ENCODE measurements at regions not wholly inside any gene's neighbourhood (a gene's known extent, or its start where the extent isn't known, plus 50 kb on each side); places are given as distances from the start of the nearest gene placed in this dataset.

DNA sequence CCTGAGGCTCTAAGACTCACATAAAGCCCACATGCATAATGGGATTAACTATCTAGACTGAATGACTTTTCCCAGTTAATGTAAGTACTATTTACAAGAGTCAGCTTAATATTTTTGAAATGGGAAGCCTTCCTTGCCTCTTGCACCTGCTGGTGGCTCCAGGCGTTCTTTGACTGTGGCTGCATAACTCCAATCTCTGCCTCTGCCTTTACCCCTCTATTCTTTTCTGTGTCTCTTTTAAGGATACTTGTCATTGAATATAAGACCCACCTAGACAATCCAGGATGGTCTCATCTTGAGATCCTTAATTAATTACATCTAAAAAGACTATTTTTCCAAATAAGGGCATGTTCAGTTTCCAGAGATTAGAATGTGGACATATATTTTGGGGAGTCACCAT is 66.9 kb upstream of the PCED1B start:
- 100% methylated on average over 1 of the region's 1 CpG for WGBS (ENCODE audit: insufficient coverage, low lambda C conversion rate)
- H3K4me1 ChIP-seq (ENCODE audit: control insufficient read depth, insufficient read depth, low read length): no peaks in the 10 kb centered on the region
- no peaks in the 10 kb centered on the region for H3K9me3 ChIP-seq (ENCODE audit: control insufficient read depth, low read depth, low read length)
- no peaks in the 10 kb centered on the region for H3K36me3 ChIP-seq (ENCODE audit: control insufficient read depth, insufficient read depth, low read length)
- no peak overlapping the region for H3K4me3 ChIP-seq (ENCODE audit: low read length)
- H3K27ac ChIP-seq (ENCODE audit: low read length): no peak overlapping the region
- no peak for DNase-seq
- no peaks in the 10 kb centered on the region for H3K27me3 ChIP-seq (ENCODE audit: control insufficient read depth, insufficient read depth, low read length)

DNA sequence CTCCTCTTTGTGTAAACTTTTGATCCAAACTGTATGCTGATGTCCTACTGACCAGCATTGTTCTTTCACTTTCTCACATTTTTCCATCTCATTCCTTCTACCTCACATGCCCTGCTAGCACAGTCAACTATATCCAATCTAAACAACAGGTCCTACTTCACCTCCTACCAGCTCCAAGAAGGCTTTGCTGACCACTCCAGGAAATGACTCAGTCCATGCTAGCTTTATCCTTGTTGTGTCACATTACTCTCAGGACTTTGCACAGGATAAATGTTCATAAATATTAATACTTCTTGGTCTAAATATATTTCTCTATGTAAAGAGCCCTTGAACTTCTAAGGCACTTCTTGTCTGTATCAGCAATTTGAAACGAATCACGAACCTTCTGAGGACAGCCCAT is 64.9 kb upstream of the PCED1B start:
- Histone ChIP-seq H3K4me3 (ENCODE audit: low read length) (no peak overlapping the region), H3K4me1 (ENCODE audit: control insufficient read depth, insufficient read depth, low read length) (no peaks in the 10 kb centered on the region), H3K27me3 (ENCODE audit: control insufficient read depth, insufficient read depth, low read length) (peaks cover 10% of the 10 kb centered on the region), H3K27ac (ENCODE audit: low read length) (no peak overlapping the region), H3K36me3 (ENCODE audit: control insufficient read depth, insufficient read depth, low read length) (no peaks in the 10 kb centered on the region), H3K9me3 (ENCODE audit: control insufficient read depth, low read depth, low read length) (no peaks in the 10 kb centered on the region)
- 100% methylated on average over 1 of the region's 2 CpGs for WGBS (ENCODE audit: insufficient coverage, low lambda C conversion rate)
- DNase-seq: no peak

DNA sequence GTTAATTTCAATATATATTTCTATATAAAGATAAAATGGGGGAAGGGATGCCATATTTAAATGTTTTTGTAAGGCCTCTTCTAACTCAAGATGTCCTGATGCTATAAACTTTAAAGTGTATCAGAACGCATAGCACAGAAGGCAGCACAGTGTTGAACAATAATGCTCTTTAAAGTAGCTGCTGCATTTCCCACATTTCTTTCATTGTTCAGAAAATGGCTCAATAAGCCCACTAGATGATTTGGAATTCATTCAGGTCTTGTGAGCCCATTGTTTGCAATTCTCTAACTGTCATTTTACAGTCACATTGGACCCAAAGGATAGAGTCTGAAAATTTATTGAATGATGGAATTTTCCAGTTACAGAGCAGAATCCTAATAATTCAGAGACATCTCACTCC is 64.0 kb upstream of the PCED1B start:
- Histone ChIP-seq H3K9me3 (ENCODE audit: control insufficient read depth, low read depth, low read length) (no peaks in the 10 kb centered on the region), H3K4me1 (ENCODE audit: control insufficient read depth, insufficient read depth, low read length) (no peaks in the 10 kb centered on the region), H3K27me3 (ENCODE audit: control insufficient read depth, insufficient read depth, low read length) (peaks cover 10% of the 10 kb centered on the region), H3K36me3 (ENCODE audit: control insufficient read depth, insufficient read depth, low read length) (no peaks in the 10 kb centered on the region), H3K27ac (ENCODE audit: low read length) (no peak overlapping the region), H3K4me3 (ENCODE audit: low read length) (no peak overlapping the region)
- no peak for DNase-seq
- WGBS (ENCODE audit: insufficient coverage, low lambda C conversion rate): 100% methylated on average over 1 of the region's 1 CpG

DNA sequence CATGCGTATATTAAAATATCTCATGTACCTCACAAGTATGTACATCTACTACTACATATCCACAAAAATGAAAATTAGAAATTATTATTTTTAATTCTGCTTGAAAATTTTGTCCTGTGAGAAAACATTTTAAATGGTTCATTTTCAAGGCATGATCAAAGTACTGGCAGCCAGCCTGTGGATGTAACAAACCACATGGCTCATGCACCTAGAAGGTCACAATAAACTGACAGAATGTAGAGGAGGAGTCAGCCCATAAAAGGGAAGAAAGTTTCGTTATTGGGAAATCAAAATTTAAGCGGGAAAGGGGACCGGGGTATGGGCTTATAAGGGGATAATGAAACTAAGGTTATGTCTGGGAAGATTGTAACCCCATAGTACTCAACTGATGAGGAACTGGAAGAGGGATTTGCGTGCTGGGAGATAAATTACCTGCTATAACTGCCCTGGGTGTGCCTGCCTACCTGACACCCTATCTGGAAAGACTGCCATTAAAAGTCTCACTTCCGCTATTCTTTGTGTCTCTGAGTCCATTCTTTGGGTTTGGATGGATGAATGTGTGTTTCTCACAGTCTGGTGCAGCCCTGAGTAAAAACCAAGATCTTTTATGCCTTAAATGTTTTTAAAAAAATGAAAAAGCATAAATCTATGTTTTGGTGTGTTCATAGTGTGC is 62.2 kb upstream of the PCED1B start:
- 88% methylated on average over 3 of the region's 6 CpGs for WGBS (ENCODE audit: insufficient coverage, low lambda C conversion rate)
- Histone ChIP-seq H3K27ac (ENCODE audit: low read length) (no peak overlapping the region), H3K36me3 (ENCODE audit: control insufficient read depth, insufficient read depth, low read length) (no peaks in the 10 kb centered on the region), H3K4me3 (ENCODE audit: low read length) (no peak overlapping the region), H3K4me1 (ENCODE audit: control insufficient read depth, insufficient read depth, low read length) (no peaks in the 10 kb centered on the region), H3K9me3 (ENCODE audit: control insufficient read depth, low read depth, low read length) (no peaks in the 10 kb centered on the region), H3K27me3 (ENCODE audit: control insufficient read depth, insufficient read depth, low read length) (peaks cover 10% of the 10 kb centered on the region)
- DNase-seq: no peak

DNA sequence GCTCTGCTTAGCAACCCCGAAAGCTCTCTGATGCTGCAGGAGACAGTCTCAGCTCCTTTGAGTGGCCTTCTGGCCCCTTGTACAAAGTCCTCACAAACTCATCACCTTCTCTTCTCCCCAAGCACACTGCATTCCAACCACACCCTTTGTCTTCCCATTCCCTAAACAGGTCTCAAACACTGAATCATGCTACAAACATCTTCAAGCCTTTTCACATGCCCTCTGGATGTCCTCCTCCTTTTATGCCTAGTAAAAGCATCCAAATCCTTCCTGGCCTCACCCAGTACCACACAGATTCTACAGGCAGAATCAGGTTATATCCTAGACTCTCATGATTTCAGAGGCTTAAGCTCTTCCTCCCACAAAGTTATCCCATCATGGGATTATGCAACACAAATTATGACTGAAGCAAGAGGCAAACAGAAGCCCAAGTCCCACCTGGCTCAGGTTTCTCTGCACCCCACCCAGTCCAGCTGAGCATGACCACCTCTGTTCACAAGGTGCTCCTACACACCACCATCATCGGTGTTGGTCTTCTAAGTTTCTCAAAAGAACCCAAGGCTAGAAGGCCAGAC is 61.4 kb upstream of the PCED1B start:
- WGBS (ENCODE audit: insufficient coverage, low lambda C conversion rate): 80% methylated on average over 1 of the region's 2 CpGs
- no peak overlapping the region for H3K4me3 ChIP-seq (ENCODE audit: low read length)
- H3K27ac ChIP-seq (ENCODE audit: low read length): no peak overlapping the region
- no peaks in the 10 kb centered on the region for H3K4me1 ChIP-seq (ENCODE audit: control insufficient read depth, insufficient read depth, low read length)
- no peaks in the 10 kb centered on the region for H3K36me3 ChIP-seq (ENCODE audit: control insufficient read depth, insufficient read depth, low read length)
- no peak for DNase-seq
- peaks cover 10% of the 10 kb centered on the region for H3K27me3 ChIP-seq (ENCODE audit: control insufficient read depth, insufficient read depth, low read length)
- H3K9me3 ChIP-seq (ENCODE audit: control insufficient read depth, low read depth, low read length): no peaks in the 10 kb centered on the region

DNA sequence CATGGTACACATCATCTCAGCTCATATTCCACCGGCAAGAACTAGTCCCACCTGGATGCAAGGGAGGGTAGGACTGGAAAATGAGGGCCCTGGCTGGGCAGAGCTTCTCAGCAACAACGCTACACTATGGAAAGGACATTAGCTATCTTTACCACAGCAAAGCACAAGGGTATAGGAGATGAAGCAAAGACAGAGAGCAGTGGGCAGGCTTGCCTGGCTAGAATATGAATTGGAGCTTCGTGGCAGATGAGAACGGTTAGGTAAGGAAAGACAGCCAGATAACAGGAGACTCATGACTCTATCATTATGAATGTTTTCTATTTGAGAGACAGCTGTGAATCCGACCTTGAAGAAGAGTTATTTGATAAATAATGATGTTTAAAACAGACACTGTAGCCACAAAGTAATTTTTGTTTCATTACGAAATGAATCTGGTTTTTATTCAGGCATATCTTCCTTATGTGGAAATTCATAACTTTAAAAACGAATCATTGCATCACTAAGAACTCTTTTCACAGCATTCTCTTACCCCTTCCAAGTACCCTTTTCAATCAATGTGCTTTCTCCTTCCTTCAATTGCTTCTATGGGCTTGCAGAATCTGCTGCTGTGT is 59.1 kb upstream of the PCED1B start:
- no peak overlapping the region for H3K27ac ChIP-seq (ENCODE audit: low read length)
- H3K4me3 ChIP-seq (ENCODE audit: low read length): no peak overlapping the region
- DNase-seq: no peak
- H3K9me3 ChIP-seq (ENCODE audit: control insufficient read depth, low read depth, low read length): no peaks in the 10 kb centered on the region
- no peaks in the 10 kb centered on the region for H3K4me1 ChIP-seq (ENCODE audit: control insufficient read depth, insufficient read depth, low read length)
- H3K27me3 ChIP-seq (ENCODE audit: control insufficient read depth, insufficient read depth, low read length): peaks cover 10% of the 10 kb centered on the region
- no peaks in the 10 kb centered on the region for H3K36me3 ChIP-seq (ENCODE audit: control insufficient read depth, insufficient read depth, low read length)
- WGBS (ENCODE audit: insufficient coverage, low lambda C conversion rate): 73% methylated on average over 2 of the region's 7 CpGs

DNA sequence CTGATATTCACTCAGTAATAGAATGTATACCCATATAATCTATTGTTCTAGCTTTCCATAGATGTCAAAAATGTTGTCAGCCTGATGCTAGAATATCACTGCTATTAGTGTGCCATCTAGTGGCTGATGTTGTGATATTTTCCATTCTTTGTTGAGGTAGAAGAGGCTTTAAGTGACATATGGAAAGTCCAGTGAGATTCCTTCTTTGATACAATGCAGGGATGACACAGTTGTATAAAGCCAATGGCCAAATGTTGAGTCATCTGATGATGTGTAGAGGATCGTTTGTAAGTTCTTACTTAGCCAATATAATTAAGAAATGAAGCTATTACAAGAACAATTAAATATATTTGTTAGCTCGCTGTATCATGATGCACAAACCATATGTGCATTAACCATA is 58.1 kb upstream of the PCED1B start:
- Histone ChIP-seq H3K9me3 (ENCODE audit: control insufficient read depth, low read depth, low read length) (no peaks in the 10 kb centered on the region), H3K4me3 (ENCODE audit: low read length) (no peak overlapping the region), H3K4me1 (ENCODE audit: control insufficient read depth, insufficient read depth, low read length) (no peaks in the 10 kb centered on the region), H3K27me3 (ENCODE audit: control insufficient read depth, insufficient read depth, low read length) (peaks cover 10% of the 10 kb centered on the region), H3K27ac (ENCODE audit: low read length) (no peak overlapping the region), H3K36me3 (ENCODE audit: control insufficient read depth, insufficient read depth, low read length) (no peaks in the 10 kb centered on the region)
- DNase-seq: peak in 1 of 2 donors; percentile 31
- no CpG with 5 or more reads among the region's 2 CpGs for WGBS (ENCODE audit: insufficient coverage, low lambda C conversion rate)

DNA sequence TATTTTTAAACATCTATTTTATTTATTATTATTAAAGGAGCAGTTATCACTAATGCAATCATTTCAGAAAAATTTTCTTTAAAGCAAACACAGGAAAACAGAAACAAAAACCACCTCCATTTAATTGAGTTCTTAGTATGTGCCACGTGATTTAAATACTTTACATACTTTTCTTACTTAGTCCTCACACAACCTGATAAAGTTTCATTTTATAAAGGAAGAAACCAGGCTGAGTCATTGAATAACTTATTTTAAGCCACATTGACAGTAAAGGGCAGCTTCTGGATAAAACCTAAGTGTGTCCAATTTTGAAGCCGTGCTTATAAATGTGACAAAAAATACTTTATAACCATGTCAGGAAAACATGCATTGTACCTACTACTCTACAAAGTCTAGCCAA is 57.1 kb upstream of the PCED1B start:
- Histone ChIP-seq H3K4me1 (ENCODE audit: control insufficient read depth, insufficient read depth, low read length) (no peaks in the 10 kb centered on the region), H3K9me3 (ENCODE audit: control insufficient read depth, low read depth, low read length) (no peaks in the 10 kb centered on the region)
- no peak for DNase-seq

DNA sequence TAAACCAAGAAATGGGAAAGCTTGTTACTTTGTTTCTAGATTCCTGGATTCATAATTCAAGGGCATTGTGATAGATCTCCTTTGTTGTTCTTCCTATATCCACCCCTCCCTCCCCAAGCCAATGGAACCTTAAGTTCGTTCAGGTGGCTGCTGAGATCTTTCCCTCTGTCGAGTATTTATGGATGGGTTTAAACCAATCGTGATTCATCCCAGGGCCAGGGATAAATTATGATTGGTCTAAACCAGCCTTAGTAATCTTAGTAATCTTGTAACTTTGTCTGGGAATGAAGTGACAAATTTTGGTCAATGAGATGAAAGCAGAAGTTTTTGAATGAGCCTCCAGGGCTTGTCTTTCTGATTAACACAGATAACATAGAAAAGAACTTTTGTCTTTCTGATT is 56.1 kb upstream of the PCED1B start:
- H3K36me3 ChIP-seq (ENCODE audit: control insufficient read depth, insufficient read depth, low read length): no peaks in the 10 kb centered on the region
- no peak for DNase-seq
- H3K27me3 ChIP-seq (ENCODE audit: control insufficient read depth, insufficient read depth, low read length): peaks cover 5% of the 10 kb centered on the region
- H3K4me3 ChIP-seq (ENCODE audit: low read length): no peak overlapping the region
- no peak overlapping the region for H3K27ac ChIP-seq (ENCODE audit: low read length)
- no peaks in the 10 kb centered on the region for H3K9me3 ChIP-seq (ENCODE audit: control insufficient read depth, low read depth, low read length)
- H3K4me1 ChIP-seq (ENCODE audit: control insufficient read depth, insufficient read depth, low read length): no peaks in the 10 kb centered on the region
- WGBS (ENCODE audit: insufficient coverage, low lambda C conversion rate): 80% methylated on average over 1 of the region's 3 CpGs

More for the DNA sequence above, 57.1 kb upstream of the PCED1B start:
- WGBS (ENCODE audit: insufficient coverage, low lambda C conversion rate): 43% methylated on average over 1 of the region's 2 CpGs
- Histone ChIP-seq H3K27me3 (ENCODE audit: control insufficient read depth, insufficient read depth, low read length) (peaks cover 10% of the 10 kb centered on the region), H3K27ac (ENCODE audit: low read length) (no peak overlapping the region), H3K36me3 (ENCODE audit: control insufficient read depth, insufficient read depth, low read length) (no peaks in the 10 kb centered on the region), H3K4me3 (ENCODE audit: low read length) (no peak overlapping the region)

DNA sequence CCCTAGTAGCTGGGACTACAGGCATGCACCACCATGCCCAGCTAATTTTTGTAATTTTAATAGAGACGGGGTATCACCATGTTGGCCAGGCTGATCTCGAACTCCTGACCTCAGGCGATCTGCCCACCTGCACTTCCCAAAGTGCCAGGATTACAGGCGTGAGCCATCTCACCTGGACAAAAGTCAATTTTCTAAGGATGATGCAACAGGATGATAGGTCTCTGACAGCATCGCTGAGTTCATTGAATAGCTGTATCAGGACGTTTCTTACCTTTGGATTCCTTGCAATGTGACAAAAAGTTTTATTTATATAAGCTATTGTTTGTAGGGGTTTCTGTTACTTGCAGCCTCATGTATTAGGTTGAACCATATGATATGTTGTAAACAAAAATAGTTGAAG is 55.5 kb upstream of the PCED1B start:
- DNase-seq: no peak
- Histone ChIP-seq H3K4me3 (ENCODE audit: low read length) (no peak overlapping the region), H3K9me3 (ENCODE audit: control insufficient read depth, low read depth, low read length) (no peaks in the 10 kb centered on the region), H3K27ac (ENCODE audit: low read length) (no peak overlapping the region), H3K27me3 (ENCODE audit: control insufficient read depth, insufficient read depth, low read length) (no peaks in the 10 kb centered on the region), H3K4me1 (ENCODE audit: control insufficient read depth, insufficient read depth, low read length) (no peaks in the 10 kb centered on the region), H3K36me3 (ENCODE audit: control insufficient read depth, insufficient read depth, low read length) (no peaks in the 10 kb centered on the region)
- no CpG with 5 or more reads among the region's 6 CpGs for WGBS (ENCODE audit: insufficient coverage, low lambda C conversion rate)

DNA sequence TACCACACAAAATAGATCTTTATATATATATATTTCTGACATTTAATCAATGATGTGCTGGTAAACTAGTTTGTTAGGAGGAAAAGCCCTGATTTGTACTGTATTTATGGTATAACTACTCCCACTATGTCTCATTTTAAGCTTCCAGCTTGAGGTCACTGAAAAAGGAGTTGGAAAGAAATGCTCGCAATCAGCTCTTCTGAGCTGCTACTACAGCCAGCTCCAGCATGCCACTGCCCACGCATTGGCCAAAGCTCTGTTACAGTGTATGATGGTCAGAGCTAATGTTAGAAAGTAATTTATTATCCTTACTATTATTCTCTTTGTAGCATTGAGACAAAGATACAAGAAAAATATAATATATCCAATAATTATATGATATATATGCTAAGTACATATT is 55.0 kb upstream of the PCED1B start:
- no peaks in the 10 kb centered on the region for H3K36me3 ChIP-seq (ENCODE audit: control insufficient read depth, insufficient read depth, low read length)
- no peaks in the 10 kb centered on the region for H3K9me3 ChIP-seq (ENCODE audit: control insufficient read depth, low read depth, low read length)
- H3K4me1 ChIP-seq (ENCODE audit: control insufficient read depth, insufficient read depth, low read length): no peaks in the 10 kb centered on the region
- no peak overlapping the region for H3K27ac ChIP-seq (ENCODE audit: low read length)
- WGBS (ENCODE audit: insufficient coverage, low lambda C conversion rate): no CpG with 5 or more reads among the region's 2 CpGs
- no peak overlapping the region for H3K4me3 ChIP-seq (ENCODE audit: low read length)
- H3K27me3 ChIP-seq (ENCODE audit: control insufficient read depth, insufficient read depth, low read length): no peaks in the 10 kb centered on the region
- DNase-seq: no peak
